Loucy (cell line): ENCODE measurements at regions not wholly inside any gene's neighbourhood (a gene's known extent, or its start where the extent isn't known, plus 50 kb on each side); places are given as distances from the start of the nearest gene placed in this dataset.

Experiments used
- H2AFZ ChIP-seq: fragments of 200-600 bp; sonication (generic); 2 replicates; pipeline ENCODE4 v1.6.0; 2016; ENCODE audit warnings: antibody characterized with exemption, mild to moderate bottlenecking, low read length, moderate library complexity
- H3F3A ChIP-seq: fragments of 200-600 bp; 2 replicates; pipeline ENCODE4 v1.6.0; 2016; ENCODE audit warnings: antibody characterized with exemption, low read depth, mild to moderate bottlenecking
- H3K27me3 ChIP-seq: fragments of 200-600 bp; sonication (generic); 2 replicates; pipeline ENCODE4 v1.6.1; 2014; ENCODE audit warnings: low read length, mild to moderate bottlenecking; ENCODE audit not compliant: insufficient read depth, poor library complexity, severe bottlenecking
- H3K36me3 ChIP-seq: fragments of 200-600 bp; sonication (generic); 2 replicates; pipeline ENCODE4 v1.6.1; 2016; ENCODE audit warnings: low read length; ENCODE audit not compliant: insufficient read depth
- H3K4me1 ChIP-seq: fragments of 200-600 bp; sonication (generic); 2 replicates; pipeline ENCODE4 v1.5.1; 2014; ENCODE audit warnings: low read length, mild to moderate bottlenecking; ENCODE audit not compliant: insufficient read depth, poor library complexity, severe bottlenecking
- H3K4me2 ChIP-seq: fragments of 200-600 bp; sonication (generic); 2 replicates; pipeline ENCODE4 v1.6.0; 2014; ENCODE audit warnings: antibody characterized with exemption, low read length, low read depth, mild to moderate bottlenecking; ENCODE audit not compliant: poor library complexity, severe bottlenecking
- H3K4me3 ChIP-seq: fragments of 200-600 bp; sonication (generic); 2 replicates; pipeline ENCODE4 v1.5.1; 2014; ENCODE audit warnings: low read length, mild to moderate bottlenecking, mixed read lengths; ENCODE audit not compliant: poor library complexity, severe bottlenecking
- H3K79me2 ChIP-seq: fragments of 200-600 bp; sonication (generic); 2 replicates; pipeline ENCODE4 v1.6.1; 2014; ENCODE audit warnings: low read length; ENCODE audit not compliant: insufficient read depth
- H3K9ac ChIP-seq: fragments of 200-600 bp; sonication (generic); 2 replicates; pipeline ENCODE4 v1.6.0; 2014; ENCODE audit warnings: mild to moderate bottlenecking, low read depth, low read length, moderate library complexity; ENCODE audit not compliant: poor library complexity, severe bottlenecking
- H3K9me2 ChIP-seq: fragments of 200-600 bp; sonication (generic); replicated peaks from 2 replicates; pipeline ENCODE4 v1.6.1; 2016; ENCODE audit warnings: low read depth, low read length, mixed read lengths
- H3K9me3 ChIP-seq: fragments of 200-600 bp; sonication (generic); 2 replicates; pipeline ENCODE4 v1.6.1; 2014; ENCODE audit warnings: mild to moderate bottlenecking, antibody characterized with exemption, low read length, low read depth; ENCODE audit not compliant: insufficient read depth
- H4K20me1 ChIP-seq: fragments of 200-600 bp; sonication (generic); 2 replicates; pipeline ENCODE4 v1.6.0; 2014; ENCODE audit warnings: antibody characterized with exemption, low read length, mild to moderate bottlenecking; ENCODE audit not compliant: insufficient read depth, poor library complexity, severe bottlenecking
- CTCF ChIP-seq: fragments of 200-600 bp; sonication (generic); conservative IDR thresholded peaks from 2 replicates; pipeline ENCODE4 v1.5.1; 2014; ENCODE audit warnings: mild to moderate bottlenecking, antibody characterized with exemption, low read length
- EZH2phosphoT487 ChIP-seq: fragments of 200-600 bp; IDR thresholded peaks from 2 replicates; pipeline ENCODE4 v1.6.1; 2018; ENCODE audit warnings: antibody characterized with exemption, mild to moderate bottlenecking, moderate library complexity, borderline replicate concordance

- no peak overlapping the region for H2AFZ ChIP-seq
- no peak overlapping the region for H3K4me2 ChIP-seq
- no peak overlapping the region for H3K4me3 ChIP-seq
- H3K9me3 ChIP-seq = no peaks in the 10 kb centered on the region
- H3K9ac ChIP-seq = no peak overlapping the region
- H3K36me3 ChIP-seq = no peaks in the 10 kb centered on the region
- H3F3A ChIP-seq = no peaks in the 10 kb centered on the region
- H3K9me2 ChIP-seq = no peaks in the 10 kb centered on the region
- no peaks in the 10 kb centered on the region for H3K4me1 ChIP-seq
- H3K79me2 ChIP-seq = no peaks in the 10 kb centered on the region
- TF ChIP-seq EZH2phosphoT487 (no peak), CTCF (no peak)
- H4K20me1 ChIP-seq = no peaks in the 10 kb centered on the region
- no peaks in the 10 kb centered on the region for H3K27me3 ChIP-seq
These were observed 98.3 kb upstream of the FMN2 start for GRCh38 chr1:239993366-239993765.

GRCh38 chr1:239995281-239995680 lies 96.4 kb upstream of the FMN2 start:
- Histone ChIP-seq H3K4me2 (no peak overlapping the region), H3K9ac (no peak overlapping the region), H3K79me2 (no peaks in the 10 kb centered on the region), H3K9me2 (no peaks in the 10 kb centered on the region), H3K27me3 (no peaks in the 10 kb centered on the region), H2AFZ (no peak overlapping the region), H3K4me3 (no peak overlapping the region), H3K4me1 (no peaks in the 10 kb centered on the region), H3K36me3 (no peaks in the 10 kb centered on the region), H3K9me3 (no peaks in the 10 kb centered on the region), H4K20me1 (no peaks in the 10 kb centered on the region), H3F3A (no peaks in the 10 kb centered on the region)
- TF ChIP-seq CTCF (no peak), EZH2phosphoT487 (no peak)

- no peak overlapping the region for H3K4me3 ChIP-seq
- no peaks in the 10 kb centered on the region for H3K9me2 ChIP-seq
- H3K79me2 ChIP-seq = no peaks in the 10 kb centered on the region
- no peak overlapping the region for H3K4me2 ChIP-seq
- H3K27me3 ChIP-seq = no peaks in the 10 kb centered on the region
- no peaks in the 10 kb centered on the region for H4K20me1 ChIP-seq
- no peaks in the 10 kb centered on the region for H3F3A ChIP-seq
- no peaks in the 10 kb centered on the region for H3K36me3 ChIP-seq
- H3K9ac ChIP-seq = no peak overlapping the region
- no peaks in the 10 kb centered on the region for H3K4me1 ChIP-seq
- no peak for TF ChIP-seq CTCF
- TF ChIP-seq EZH2phosphoT487 = no peak
- no peaks in the 10 kb centered on the region for H3K9me3 ChIP-seq
- H2AFZ ChIP-seq = no peak overlapping the region
These were observed 94.5 kb upstream of the FMN2 start for GRCh38 chr1:239997160-239997514.
